Hepatocyte (in vitro differentiated cells): ENCODE measurements at regions not wholly inside any gene's neighbourhood (a gene's known extent, or its start where the extent isn't known, plus 50 kb on each side); places are given as distances from the start of the nearest gene placed in this dataset.

Experiments
- EZH2 ChIP-seq: fragments of 200-600 bp; sonication (generic); IDR thresholded peaks from 2 replicates; pipeline ENCODE4 v1.6.1; 2016; ENCODE audit warnings: antibody characterized with exemption, mild to moderate bottlenecking, borderline replicate concordance
- TF ChIP-seq, protein P1 (sequence below): fragments of 200-600 bp; sonication (generic); IDR thresholded peaks from 2 replicates; pipeline ENCODE4 v1.5.1; 2016; ENCODE audit warnings: antibody characterized with exemption, mild to moderate bottlenecking; ENCODE audit not compliant: poor library complexity

DNA sequence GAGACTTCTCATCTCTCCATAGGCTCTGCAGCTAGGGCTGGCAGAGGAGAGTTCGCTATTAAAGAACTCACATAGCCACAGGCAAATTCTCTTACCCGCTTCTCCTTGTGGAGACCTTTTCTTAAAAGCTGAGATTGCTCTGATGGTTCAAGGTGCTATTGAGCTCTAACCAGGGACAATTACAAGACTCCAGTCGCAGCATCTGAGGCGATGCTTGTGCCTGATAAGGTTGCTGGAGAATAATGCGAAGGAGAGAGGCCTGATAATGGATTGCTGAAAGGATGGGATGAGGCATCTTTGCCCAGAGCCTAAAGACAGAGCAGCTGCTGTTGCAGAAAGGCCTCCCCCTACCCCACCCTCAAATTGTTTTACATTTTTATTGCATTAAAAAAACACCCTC lies 244.5 kb upstream of the SOX14 start:
- no peak for TF ChIP-seq EZH2
- TF ChIP-seq, protein P1, sequence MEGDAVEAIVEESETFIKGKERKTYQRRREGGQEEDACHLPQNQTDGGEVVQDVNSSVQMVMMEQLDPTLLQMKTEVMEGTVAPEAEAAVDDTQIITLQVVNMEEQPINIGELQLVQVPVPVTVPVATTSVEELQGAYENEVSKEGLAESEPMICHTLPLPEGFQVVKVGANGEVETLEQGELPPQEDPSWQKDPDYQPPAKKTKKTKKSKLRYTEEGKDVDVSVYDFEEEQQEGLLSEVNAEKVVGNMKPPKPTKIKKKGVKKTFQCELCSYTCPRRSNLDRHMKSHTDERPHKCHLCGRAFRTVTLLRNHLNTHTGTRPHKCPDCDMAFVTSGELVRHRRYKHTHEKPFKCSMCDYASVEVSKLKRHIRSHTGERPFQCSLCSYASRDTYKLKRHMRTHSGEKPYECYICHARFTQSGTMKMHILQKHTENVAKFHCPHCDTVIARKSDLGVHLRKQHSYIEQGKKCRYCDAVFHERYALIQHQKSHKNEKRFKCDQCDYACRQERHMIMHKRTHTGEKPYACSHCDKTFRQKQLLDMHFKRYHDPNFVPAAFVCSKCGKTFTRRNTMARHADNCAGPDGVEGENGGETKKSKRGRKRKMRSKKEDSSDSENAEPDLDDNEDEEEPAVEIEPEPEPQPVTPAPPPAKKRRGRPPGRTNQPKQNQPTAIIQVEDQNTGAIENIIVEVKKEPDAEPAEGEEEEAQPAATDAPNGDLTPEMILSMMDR, result no peak
